Naive B cell (primary cell): ENCODE measurements at regions not wholly inside any gene's neighbourhood (a gene's known extent, or its start where the extent isn't known, plus 50 kb on each side); places are given as distances from the start of the nearest gene placed in this dataset.
"Not testable (repeated sequence)": the region's sequence is repeated elsewhere in the genome, so short reads cannot be mapped to it uniquely, and the experiment has no call there.

Source experiments
- ATAC-seq, 2 donors: fragments of 150-1000 bp; cut with Tn5 transposase; 2 replicates each; pipeline ENCODE4 v1.10.0; 2021; ENCODE audit warnings: low read depth in 2 of 2, mild to moderate bottlenecking in 2 of 2, moderate library complexity in 2 of 2
- DNase-seq: peaks from one replicate; pipeline ENCODE4 v3.0.0; 2022
- H3K27ac Mint-ChIP-seq, 6 donors: one replicate each; pipeline ENCODE4 v1.8.0; 2020 to 2022; ENCODE audit warnings: mild to moderate bottlenecking in 6 of 6, mixed read lengths in 6 of 6, moderate library complexity in 5 of 6, inconsistent platforms in 2 of 6
- H3K27me3 Mint-ChIP-seq, 3 donors: one replicate each; pipeline ENCODE4 v1.8.0; 2021 to 2022; ENCODE audit warnings: mixed read lengths in 3 of 3, mild to moderate bottlenecking in 1 of 3
- H3K36me3 Mint-ChIP-seq, 2 donors: one replicate each; pipeline ENCODE4 v1.8.0; 2020 to 2022; ENCODE audit warnings: mixed read lengths in 2 of 2, inconsistent platforms in 1 of 2, mild to moderate bottlenecking in 1 of 2
- H3K4me1 Mint-ChIP-seq, 3 donors: one replicate each; pipeline ENCODE4 v1.8.0; 2020 to 2022; ENCODE audit warnings: mixed read lengths in 3 of 3, inconsistent platforms in 1 of 3, mild to moderate bottlenecking in 1 of 3, moderate library complexity in 1 of 3
- H3K4me3 Mint-ChIP-seq, 8 donors: one replicate each; pipeline ENCODE4 v1.8.0; 2020 to 2022; ENCODE audit warnings: mild to moderate bottlenecking in 8 of 8, mixed read lengths in 8 of 8, moderate library complexity in 8 of 8, inconsistent platforms in 2 of 8
- H3K9me3 Mint-ChIP-seq, 7 donors: one replicate each; pipeline ENCODE4 v1.8.0; 2020 to 2022; ENCODE audit warnings: mixed read lengths in 7 of 7, mild to moderate bottlenecking in 5 of 7, inconsistent platforms in 2 of 7, moderate library complexity in 1 of 7

DNA sequence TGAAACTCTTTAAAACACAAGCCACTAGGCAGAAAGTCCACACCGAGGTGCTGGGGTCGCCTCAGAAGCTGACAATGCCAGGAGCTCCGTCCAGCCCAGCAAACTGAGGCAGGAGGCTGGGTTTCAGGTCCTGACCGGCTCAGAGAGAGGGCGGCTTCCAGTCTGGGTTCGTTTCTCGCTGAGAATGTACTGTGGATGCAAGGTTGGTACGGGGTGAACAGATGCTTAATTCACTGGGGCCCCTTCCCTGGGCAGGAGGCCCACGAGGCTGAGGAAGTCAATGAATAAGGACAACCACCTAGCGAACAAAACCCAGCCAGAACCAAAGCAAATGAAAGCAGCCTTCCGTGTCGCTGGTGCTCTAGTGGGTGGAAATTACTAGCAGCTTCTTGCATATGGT lies 142.0 kb downstream of the RTP5 start:
- Mint-ChIP-seq H3K9me3 (peaks cover 0 to 1% (median 0%) of the 10 kb centered on the region in 7 donors), H3K27me3 (peaks cover 0 to 2% (median 0%) of the 10 kb centered on the region in 3 donors), H3K4me1 (peaks cover 4 to 18% (median 17%) of the 10 kb centered on the region in 3 donors), H3K36me3 (no peaks in the 10 kb centered on the region), H3K4me3 (no peak overlapping the region), H3K27ac (peak overlapping the region; percentile 64 to 93 (median 81))
- DNase-seq: peak; percentile 10
- ATAC-seq: peak in 1 of 2 donors; percentile 50

DNA sequence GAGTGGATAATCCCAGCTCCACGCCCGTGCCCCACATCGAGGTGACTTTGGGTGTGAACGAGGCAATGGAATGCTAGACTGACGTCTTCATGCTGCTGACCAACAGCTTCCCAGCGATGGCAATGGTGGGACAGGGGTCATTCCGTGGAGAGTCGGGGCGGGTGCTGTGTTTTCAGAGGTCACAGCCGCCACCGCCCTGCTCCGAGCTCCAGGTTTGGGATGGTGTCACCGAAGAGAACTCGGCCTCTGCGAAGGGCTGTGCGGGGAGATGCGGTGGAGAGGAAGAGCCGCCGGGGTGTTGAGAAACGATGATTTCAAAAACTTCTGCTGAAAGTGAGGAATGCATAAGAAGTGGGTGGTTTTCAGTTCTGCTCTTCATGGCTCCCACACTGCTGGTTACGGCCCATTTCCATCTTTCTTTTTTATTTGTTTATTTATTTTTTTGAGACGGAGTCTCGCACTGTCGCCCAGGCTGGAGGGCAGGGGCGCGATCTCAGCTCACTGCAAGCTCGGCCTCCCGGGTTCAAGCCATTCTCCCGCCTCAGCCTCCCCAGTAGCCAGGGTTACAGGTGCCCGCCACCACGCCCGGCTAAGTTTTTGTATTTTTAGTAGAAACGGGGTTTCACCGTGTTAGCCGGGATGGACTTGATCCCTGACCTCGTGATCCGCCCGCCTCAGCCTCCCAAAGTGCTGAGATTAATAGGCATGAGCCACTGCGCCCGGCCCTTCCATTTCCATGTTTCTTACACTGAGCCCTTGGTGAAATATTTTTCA lies 142.6 kb downstream of the RTP5 start:
- Mint-ChIP-seq H3K27ac (peak overlapping the region in 4 of 6 donors; percentile 64 to 90 (median 81)), H3K27me3 (peaks cover 0 to 5% (median 0%) of the 10 kb centered on the region in 3 donors), H3K36me3 (no peaks in the 10 kb centered on the region), H3K4me1 (peaks cover 7 to 18% (median 17%) of the 10 kb centered on the region in 3 donors), H3K4me3 (no peak overlapping the region), H3K9me3 (peaks cover 0 to 1% (median 0%) of the 10 kb centered on the region in 7 donors)
- ATAC-seq: peak in 1 of 2 donors; percentile 43
- no peak for DNase-seq

DNA sequence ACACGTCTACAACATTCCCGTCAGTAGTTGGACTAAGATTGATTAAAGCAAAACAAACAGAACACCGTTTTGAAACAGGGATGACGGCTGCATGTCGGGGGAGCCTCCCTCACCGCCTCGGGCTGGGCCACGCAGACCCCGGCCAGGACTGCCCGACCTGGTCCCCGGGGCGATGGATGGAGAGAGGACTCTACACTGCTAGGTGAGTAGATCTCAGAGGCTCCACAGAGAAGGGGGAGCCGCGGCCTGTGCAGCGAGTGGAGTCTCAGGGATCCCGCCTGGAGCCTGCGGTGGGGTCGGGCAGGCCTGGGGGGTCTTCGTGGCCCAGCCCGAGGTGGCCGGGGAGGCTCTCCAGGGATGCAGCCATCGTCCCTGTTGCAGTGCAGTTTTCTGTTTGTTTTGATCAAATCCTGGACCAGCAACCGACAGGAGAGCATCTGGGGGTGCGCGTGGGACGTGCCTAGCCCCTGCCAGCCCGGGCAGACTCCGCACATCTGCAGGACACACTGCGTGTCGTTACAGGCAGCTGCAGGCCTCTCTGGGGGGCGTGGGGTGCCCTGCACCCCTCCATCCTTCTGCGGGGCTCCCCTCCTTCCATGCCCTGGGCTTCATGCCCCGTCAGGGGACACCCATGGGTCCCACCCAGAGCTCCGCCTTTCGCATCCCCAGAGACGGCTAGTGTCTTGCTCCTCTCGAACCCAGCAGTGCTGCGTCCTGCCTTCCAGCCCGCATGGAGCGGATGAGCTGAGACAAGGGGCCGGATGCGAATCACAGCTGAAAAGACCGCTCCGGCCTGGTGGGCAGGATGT lies 143.6 kb downstream of the RTP5 start:
- H3K36me3 Mint-ChIP-seq: no peaks in the 10 kb centered on the region
- H3K4me1 Mint-ChIP-seq: peaks cover 7 to 18% (median 17%) of the 10 kb centered on the region in 3 donors
- H3K9me3 Mint-ChIP-seq: peaks cover 0 to 1% (median 0%) of the 10 kb centered on the region in 7 donors
- ATAC-seq (no peak), DNase-seq (no peak)
- H3K4me3 Mint-ChIP-seq: no peak overlapping the region
- no peak overlapping the region for H3K27ac Mint-ChIP-seq
- H3K27me3 Mint-ChIP-seq: peaks cover 0 to 5% (median 0%) of the 10 kb centered on the region in 3 donors

DNA sequence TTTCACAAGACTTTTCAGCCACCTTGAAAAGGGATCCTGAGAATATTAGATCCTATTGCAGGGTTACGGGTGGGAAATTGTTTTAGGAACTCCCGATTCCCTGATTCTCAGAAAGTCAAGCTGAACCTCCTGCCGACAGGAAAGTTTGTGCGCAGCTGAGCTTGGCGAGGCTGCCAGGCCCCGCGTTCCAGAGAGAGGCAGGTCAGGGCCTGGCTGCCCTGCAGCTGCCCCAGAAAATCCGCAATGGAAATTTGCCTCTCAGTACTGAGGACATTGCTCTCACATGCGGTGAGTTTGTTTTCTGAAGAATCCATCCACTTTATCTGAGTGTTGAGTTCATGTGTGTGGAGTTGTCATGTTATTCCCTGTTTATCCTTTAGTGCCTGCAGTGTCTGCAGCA lies 144.2 kb downstream of the RTP5 start:
- H3K9me3 Mint-ChIP-seq: peaks cover 0 to 1% (median 0%) of the 10 kb centered on the region in 7 donors
- peaks cover 0 to 5% (median 0%) of the 10 kb centered on the region in 3 donors for H3K27me3 Mint-ChIP-seq
- DNase-seq (no peak), ATAC-seq (no peak)
- H3K36me3 Mint-ChIP-seq: no peaks in the 10 kb centered on the region
- peaks cover 7 to 18% (median 17%) of the 10 kb centered on the region in 3 donors for H3K4me1 Mint-ChIP-seq
- no peak overlapping the region for H3K4me3 Mint-ChIP-seq
- no peak overlapping the region for H3K27ac Mint-ChIP-seq

DNA sequence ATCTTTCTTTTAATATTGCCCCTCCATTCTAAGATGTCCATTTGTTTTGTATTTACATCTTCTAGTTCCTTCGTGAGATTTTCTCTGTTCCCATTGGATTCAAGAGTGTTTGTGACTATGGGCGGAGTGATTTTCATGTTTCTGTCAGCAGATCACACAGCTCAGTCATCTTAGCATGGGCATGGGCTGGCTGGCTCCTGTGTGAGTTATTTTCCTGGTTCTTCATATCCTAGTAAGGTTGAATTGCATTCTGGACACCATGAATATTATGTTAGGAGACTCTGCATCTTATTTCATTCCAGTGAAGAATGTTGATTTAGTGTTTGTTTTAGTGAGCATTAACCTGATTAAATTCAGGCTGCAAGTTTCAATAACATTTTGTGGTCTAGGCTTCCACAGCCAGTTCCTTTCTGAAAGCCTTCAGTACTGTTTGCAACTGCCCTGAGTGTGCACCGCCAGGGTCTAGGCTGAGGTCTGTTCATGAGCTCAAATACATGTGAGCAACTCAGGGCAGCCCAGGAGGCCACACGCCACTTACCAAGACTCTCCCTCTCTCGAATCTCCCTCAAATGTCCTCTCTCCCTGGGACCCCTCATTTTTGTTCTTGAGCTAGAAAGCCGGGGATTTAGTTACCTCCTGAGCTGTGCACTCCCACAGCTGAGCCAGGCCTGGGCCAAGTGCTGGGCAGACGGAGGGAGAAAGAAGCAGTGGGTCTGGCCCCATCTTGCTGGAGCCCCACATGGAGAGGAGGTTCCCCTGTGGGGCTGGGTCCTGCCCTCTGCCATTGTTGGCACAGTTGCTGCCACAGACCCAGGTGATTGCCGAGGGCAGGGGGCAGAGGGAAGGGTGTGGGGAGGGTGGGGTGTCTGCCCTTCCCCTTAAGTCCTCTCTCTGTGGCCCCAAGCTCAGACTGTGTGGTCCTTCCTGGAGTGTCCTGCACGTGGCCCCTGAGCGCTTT lies 145.9 kb downstream of the RTP5 start:
- DNase-seq (no peak), ATAC-seq (no peak)
- Mint-ChIP-seq H3K4me1 (peaks cover 10 to 21% (median 21%) of the 10 kb centered on the region in 3 donors), H3K27me3 (peaks cover 2 to 9% (median 3%) of the 10 kb centered on the region in 3 donors), H3K4me3 (no peak overlapping the region), H3K9me3 (peaks cover 0 to 1% (median 0%) of the 10 kb centered on the region in 7 donors), H3K36me3 (no peaks in the 10 kb centered on the region), H3K27ac (peak overlapping the region in 1 of 6 donors; percentile 11)

DNA sequence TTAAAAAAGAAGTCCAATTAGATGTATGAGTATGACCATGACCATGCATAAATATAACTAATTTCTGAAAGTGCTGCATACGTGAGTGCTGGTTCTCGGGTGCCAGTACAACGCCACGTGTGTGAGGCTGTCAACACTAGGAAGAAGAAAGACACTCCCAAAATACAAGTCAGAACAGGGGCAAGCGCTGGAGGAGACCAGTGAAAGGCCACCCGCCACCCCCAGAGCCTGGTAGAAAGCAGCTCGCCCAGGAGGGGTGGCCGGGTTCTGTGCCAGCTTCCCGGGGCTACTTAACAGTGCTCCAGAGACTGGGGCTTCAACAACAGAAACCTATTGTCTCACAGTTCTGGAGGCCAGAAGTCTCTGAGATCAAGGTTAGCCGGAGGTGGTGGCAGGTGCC lies 147.6 kb downstream of the RTP5 start:
- Mint-ChIP-seq H3K27me3 (peaks cover 7 to 19% (median 9%) of the 10 kb centered on the region in 3 donors), H3K27ac (peak overlapping the region in 1 of 6 donors; percentile 15), H3K4me3 (no peak overlapping the region), H3K4me1 (peaks cover 10 to 11% (median 10%) of the 10 kb centered on the region in 3 donors), H3K9me3 (peaks cover 0 to 1% (median 0%) of the 10 kb centered on the region in 7 donors), H3K36me3 (no peaks in the 10 kb centered on the region)
- ATAC-seq: no peak
- no peak for DNase-seq

DNA sequence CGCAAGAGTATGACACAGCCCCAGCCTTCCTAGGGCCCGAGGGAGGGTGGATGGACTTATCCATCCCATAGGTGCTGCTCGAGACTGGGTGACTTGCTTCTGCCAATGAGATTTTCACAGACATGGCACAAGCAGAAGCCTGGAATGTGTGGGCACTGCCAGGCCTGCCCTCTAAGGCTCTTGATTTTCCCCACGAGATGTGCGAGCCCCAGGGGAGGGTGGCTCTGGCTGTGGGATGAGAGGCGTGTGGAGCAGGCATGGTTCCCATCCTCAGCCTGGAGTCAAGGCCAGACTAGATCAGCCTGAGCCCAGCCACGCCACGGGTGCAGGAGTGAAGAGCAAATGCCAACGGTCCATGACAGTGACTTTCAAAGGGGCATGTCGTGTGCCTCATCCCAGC lies 148.9 kb downstream of the RTP5 start:
- Mint-ChIP-seq H3K27me3 (peaks cover 14 to 32% (median 20%) of the 10 kb centered on the region in 3 donors), H3K4me1 (peaks cover 8 to 16% (median 11%) of the 10 kb centered on the region in 3 donors)
- not testable (repeated sequence) for H3K9me3 Mint-ChIP-seq, H3K36me3 Mint-ChIP-seq, DNase-seq, H3K4me3 Mint-ChIP-seq, H3K27ac Mint-ChIP-seq, ATAC-seq

DNA sequence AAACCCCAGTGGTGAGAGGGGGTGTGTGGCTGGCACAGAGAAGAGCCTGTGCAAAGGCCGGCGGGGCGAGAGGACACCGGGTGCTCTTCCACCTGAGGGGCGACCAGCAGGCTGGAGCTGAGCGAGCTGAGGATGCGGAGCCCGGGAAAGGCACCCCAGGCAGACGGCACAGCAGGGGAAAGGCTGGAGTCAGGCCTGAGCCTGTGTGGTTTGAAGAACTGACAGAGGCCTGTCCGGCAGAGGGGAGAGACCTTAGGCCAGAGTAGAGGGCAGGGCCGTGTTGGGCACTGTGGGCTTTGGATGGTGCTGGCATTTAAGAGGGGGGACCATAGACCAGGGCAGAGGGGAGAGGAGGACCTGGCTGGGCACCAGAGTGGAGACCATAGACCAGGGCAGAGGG lies 149.8 kb downstream of the RTP5 start:
- Mint-ChIP-seq H3K4me3 (no peak overlapping the region), H3K9me3 (no peaks in the 10 kb centered on the region), H3K4me1 (peaks cover 8 to 16% (median 11%) of the 10 kb centered on the region in 3 donors), H3K27me3 (peaks cover 17 to 42% (median 30%) of the 10 kb centered on the region in 3 donors), H3K27ac (peak overlapping the region in 3 of 6 donors; percentile 20 to 74 (median 73)), H3K36me3 (peaks cover 0 to 9% of the 10 kb centered on the region in 2 donors)
- ATAC-seq: no peak
- DNase-seq: no peak

DNA sequence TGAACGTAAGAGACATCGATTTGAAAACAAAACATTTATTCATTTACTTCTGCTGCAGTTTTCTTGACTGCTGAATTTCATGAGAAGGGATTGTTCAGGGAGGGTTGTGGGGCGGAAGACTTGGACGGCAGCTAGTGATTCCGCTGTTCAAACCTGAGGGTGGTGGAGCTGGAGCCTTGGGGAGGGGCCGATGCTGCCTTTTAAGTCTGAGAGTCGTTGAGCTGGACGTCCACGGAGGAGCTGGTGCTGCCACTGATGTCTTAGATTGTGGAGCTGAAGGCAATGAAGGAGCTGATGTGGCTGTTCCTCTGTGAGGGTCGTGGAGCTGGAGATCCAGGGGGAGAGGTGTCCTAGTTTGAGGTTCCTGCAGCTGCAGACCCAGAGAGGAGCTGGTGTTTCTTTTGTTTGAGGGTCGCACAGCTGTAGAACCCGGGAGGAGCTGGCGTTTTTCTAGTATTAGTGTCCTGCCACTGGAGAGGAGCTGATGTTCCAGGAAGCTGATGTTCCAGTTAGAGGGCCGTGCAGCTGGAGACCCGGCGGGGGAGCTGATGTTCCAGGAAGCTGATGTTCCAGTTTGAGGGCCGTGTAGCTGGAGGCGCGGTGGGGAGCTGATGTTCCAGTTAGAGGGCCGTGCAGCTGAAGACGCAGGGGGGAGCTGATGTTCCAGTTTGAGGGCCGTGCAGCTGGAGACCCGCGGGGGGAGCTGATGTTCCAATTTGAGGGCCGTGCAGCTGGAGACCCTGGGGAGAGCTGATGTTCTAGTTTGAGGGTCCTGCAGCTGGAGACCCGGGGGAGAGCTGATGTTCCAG lies 150.9 kb downstream of the RTP5 start:
- peaks cover 28 to 52% (median 40%) of the 10 kb centered on the region in 3 donors for H3K27me3 Mint-ChIP-seq
- H3K27ac Mint-ChIP-seq: peak overlapping the region in 4 of 6 donors; percentile 53 to 73 (median 61)
- ATAC-seq: no peak
- H3K4me1 Mint-ChIP-seq: peaks cover 8 to 16% (median 11%) of the 10 kb centered on the region in 3 donors
- no peaks in the 10 kb centered on the region for H3K9me3 Mint-ChIP-seq
- H3K36me3 Mint-ChIP-seq: peaks cover 0 to 9% of the 10 kb centered on the region in 2 donors
- H3K4me3 Mint-ChIP-seq: peak overlapping the region in 1 of 8 donors; percentile 3
- peak; percentile 10 for DNase-seq

DNA sequence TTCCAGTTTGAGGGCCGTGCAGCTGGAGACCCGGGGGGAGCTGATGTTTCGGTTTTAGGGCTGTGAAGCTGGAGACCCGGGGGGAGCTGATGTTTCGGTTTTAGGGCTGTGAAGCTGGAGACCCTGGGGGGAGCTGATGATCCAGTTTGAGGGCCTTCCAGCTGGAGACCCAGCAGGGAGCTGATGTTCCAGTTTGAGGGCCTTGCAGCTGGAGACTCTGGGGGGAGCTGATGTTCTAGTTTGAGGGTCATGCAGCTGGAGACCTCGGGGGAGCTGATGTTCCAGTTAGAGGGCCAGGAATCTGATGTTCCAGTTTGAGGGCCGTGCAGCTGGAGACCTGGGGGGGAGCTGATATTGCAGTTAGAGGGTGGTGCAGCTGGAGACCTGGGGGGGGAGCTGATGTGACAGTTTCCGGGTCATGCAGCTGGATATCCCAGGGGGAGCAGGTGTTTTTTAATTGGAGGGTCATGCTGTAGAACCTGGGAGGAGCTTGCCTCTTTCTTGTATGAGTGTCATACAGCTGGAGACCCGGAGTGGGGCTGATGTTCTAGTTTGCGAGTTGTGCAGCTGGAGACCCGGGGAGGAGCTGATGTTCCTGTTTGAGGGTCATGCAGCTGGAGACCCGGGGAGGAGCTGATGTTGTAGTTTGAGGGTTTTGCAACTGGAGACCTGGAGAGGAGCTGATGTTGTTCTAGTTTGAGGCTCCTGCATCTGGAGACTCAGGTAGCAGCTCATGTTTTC lies 153.2 kb downstream of the RTP5 start:
- H3K9me3 Mint-ChIP-seq: no peaks in the 10 kb centered on the region

DNA sequence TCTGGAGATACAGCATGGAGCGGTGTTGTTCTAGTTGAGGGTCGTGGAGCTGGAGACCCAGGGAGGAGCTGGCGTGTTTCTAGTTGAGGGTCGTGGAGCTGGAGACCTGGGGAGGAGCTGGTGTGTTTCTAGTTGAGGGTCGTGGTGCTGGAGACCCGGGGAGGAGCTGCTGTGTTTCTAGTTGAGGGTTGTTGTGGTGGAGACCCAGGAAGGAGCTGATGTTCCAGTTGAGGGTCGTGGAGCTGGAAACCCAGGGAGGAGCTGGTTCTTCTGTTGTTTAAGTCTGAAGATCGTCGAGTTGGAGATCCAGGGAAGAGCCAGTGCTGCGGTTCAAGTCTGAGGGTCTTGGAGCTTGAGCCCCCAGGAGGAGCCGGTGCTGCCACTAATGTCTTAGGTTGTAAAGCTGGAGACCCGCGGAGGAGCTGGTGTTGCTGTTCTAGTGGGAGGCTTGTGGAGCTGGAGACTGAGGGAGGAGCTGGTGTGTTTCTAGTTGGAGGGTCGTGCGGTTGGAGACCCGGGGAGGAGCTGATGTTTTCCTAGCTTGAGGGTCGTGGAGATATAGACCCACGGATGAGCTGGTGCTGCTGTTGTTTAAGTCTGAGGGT lies 155.3 kb downstream of the RTP5 start:
- Mint-ChIP-seq H3K9me3 (no peaks in the 10 kb centered on the region), H3K4me3 (no peak overlapping the region), H3K27me3 (peaks cover 58 to 81% (median 78%) of the 10 kb centered on the region in 3 donors), H3K27ac (peak overlapping the region in 2 of 6 donors; percentile 70 to 80), H3K36me3 (peaks cover 0 to 17% of the 10 kb centered on the region in 2 donors), H3K4me1 (peaks cover 8 to 23% (median 13%) of the 10 kb centered on the region in 3 donors)
- ATAC-seq: no peak
- no peak for DNase-seq

More for the DNA sequence above, 153.2 kb downstream of the RTP5 start:
- Mint-ChIP-seq H3K4me3 (no peak overlapping the region), H3K27ac (peak overlapping the region in 3 of 6 donors; percentile 69 to 84 (median 74)), H3K27me3 (peaks cover 39 to 63% (median 58%) of the 10 kb centered on the region in 3 donors), H3K4me1 (peaks cover 8 to 23% (median 8%) of the 10 kb centered on the region in 3 donors), H3K36me3 (peaks cover 0 to 9% of the 10 kb centered on the region in 2 donors)
- ATAC-seq (no peak), DNase-seq (no peak)
